ENCODE measurements at regions not wholly inside any gene's neighbourhood (a gene's known extent, or its start where the extent isn't known, plus 50 kb on each side); places are given as distances from the start of the nearest gene placed in this dataset.

DNA sequence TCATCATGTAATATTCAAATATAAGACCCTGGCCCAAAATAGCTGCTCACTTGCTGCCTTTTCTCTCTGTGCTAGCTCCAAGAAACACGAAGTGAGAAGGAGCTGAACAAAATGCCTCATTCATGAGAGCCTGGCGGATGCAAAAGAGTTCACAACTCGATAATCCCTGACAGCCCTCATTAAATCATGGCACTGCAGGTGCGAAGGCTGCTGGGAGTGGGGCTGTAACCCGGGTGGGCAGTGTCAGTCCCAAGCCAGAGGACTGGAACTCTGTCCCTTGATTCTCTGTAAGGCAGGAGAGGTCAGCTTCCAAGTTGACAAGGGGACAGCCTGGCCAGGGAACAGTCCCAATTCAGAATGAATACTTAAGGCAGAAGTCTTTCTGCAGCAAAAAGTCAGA is 318.5 kb downstream of the CDC5L start:
- Histone ChIP-seq H3K9me3 (no peaks in the 10 kb centered on the region), H3K27ac (no peak overlapping the region), H3K4me1 (no peaks in the 10 kb centered on the region), H3K36me3 (no peaks in the 10 kb centered on the region), H3K4me3 (no peak overlapping the region), H3K27me3 (replicated peaks in 1 of 7) (no peaks in the 10 kb centered on the region)
- DNase-seq, result no peak
- intact Hi-C loops (cut with DNase I; ENCODE audit: low total_unique reads), result no loop called here
- TF ChIP-seq POLR2AphosphoS5 (IDR thresholded peaks at IDR 0.05), result no peak
- TF ChIP-seq, protein P1, sequence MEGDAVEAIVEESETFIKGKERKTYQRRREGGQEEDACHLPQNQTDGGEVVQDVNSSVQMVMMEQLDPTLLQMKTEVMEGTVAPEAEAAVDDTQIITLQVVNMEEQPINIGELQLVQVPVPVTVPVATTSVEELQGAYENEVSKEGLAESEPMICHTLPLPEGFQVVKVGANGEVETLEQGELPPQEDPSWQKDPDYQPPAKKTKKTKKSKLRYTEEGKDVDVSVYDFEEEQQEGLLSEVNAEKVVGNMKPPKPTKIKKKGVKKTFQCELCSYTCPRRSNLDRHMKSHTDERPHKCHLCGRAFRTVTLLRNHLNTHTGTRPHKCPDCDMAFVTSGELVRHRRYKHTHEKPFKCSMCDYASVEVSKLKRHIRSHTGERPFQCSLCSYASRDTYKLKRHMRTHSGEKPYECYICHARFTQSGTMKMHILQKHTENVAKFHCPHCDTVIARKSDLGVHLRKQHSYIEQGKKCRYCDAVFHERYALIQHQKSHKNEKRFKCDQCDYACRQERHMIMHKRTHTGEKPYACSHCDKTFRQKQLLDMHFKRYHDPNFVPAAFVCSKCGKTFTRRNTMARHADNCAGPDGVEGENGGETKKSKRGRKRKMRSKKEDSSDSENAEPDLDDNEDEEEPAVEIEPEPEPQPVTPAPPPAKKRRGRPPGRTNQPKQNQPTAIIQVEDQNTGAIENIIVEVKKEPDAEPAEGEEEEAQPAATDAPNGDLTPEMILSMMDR (IDR thresholded peaks at IDR 0.05 in 8 of 11, conservative IDR thresholded peaks at IDR 0.05 in 3 of 11), result no peak
- TF ChIP-seq POLR2A (IDR thresholded peaks at IDR 0.05), result no peak
- 80 to 93% (median 85%) methylated on average over 5 of the region's 5 CpGs for WGBS, 5 donors

DNA sequence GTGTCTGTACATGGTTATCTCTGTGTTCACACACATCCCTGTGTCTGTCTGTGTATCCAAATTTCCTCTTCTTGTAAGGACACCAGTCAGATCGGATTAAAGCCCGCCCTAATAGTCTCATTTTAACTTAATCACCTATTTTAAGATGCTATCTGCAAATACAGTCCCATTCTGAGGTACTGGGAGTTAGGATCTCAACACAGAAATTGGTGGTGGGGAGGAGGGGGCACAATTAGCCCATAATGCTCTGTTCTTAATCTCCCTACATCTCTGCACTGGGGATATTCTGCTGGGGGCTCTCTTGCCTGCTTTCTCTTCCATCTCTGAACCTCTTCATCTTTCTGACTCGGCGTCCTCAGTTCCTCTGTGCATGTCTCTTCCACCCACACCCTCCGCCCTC is 320.7 kb downstream of the CDC5L start:
- no peaks in the 10 kb centered on the region for H3K9me3 ChIP-seq
- DNase-seq, result no peak
- H3K4me3 ChIP-seq, result no peak overlapping the region
- intact Hi-C loops (cut with DNase I; ENCODE audit: low total_unique reads), result no loop called here
- 85 to 92% (median 86%) methylated on average over 5 of the region's 5 CpGs for WGBS, 5 donors
- H3K36me3 ChIP-seq, result no peaks in the 10 kb centered on the region
- TF ChIP-seq POLR2A (IDR thresholded peaks at IDR 0.05) (no peak), POLR2AphosphoS5 (IDR thresholded peaks at IDR 0.05) (no peak)
- TF ChIP-seq, protein P1 (IDR thresholded peaks at IDR 0.05 in 8 of 11, conservative IDR thresholded peaks at IDR 0.05 in 3 of 11), result no peak
- no peaks in the 10 kb centered on the region for H3K27me3 ChIP-seq (replicated peaks in 1 of 7)
- H3K4me1 ChIP-seq, result no peaks in the 10 kb centered on the region
- no peak overlapping the region for H3K27ac ChIP-seq

DNA sequence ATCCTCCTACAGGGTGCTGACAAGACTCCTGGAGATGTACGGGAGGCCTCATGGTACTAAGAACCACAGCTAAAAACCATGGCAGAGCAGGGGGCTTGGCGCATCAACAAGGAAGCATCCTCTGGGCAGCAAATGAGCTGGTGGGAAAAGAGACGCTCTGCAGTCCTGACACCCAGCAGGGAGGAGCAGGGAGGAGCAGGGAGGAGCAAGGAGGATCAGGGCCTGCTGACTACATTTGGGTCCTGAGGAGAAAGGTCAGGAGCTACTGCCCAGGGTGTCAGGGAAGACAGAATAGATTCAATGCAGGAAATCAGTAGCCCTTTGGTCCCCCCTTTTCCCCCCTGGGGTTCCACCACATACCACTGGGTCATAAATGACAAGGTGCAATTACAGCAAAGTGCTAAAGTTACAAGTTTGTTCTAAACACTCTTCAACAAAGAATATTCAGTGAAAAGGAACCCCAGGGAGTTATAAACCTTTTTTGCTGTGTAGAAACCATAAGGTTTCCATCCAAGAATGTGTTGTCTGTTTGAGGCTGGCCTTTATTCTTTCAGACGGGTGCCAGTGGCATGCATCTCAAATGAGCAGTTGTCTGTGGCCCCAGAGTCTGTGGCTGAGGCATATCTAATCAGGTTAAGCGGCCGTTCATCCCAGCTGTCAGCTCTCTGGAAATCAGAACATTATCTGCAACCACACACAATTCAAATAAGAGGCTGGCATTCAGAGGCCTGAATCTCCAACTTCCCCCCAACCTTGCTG is 325.0 kb downstream of the CDC5L start:
- Histone ChIP-seq H3K36me3 (no peaks in the 10 kb centered on the region), H3K27me3 (replicated peaks in 1 of 7) (peaks cover 0 to 8% (median 0%) of the 10 kb centered on the region in 7 donors), H3K4me3 (no peak overlapping the region), H3K4me1 (no peaks in the 10 kb centered on the region), H3K9me3 (no peaks in the 10 kb centered on the region), H3K27ac (no peak overlapping the region)
- WGBS, 5 donors, result 88 to 93% (median 90%) methylated on average over 6 of the region's 6 CpGs
- intact Hi-C loops (cut with DNase I; ENCODE audit: low total_unique reads), result no loop called here
- TF ChIP-seq POLR2AphosphoS5 (IDR thresholded peaks at IDR 0.05) (no peak), POLR2A (IDR thresholded peaks at IDR 0.05) (no peak)
- TF ChIP-seq, protein P1 (IDR thresholded peaks at IDR 0.05 in 8 of 11, conservative IDR thresholded peaks at IDR 0.05 in 3 of 11), result no peak
- no peak for DNase-seq

DNA sequence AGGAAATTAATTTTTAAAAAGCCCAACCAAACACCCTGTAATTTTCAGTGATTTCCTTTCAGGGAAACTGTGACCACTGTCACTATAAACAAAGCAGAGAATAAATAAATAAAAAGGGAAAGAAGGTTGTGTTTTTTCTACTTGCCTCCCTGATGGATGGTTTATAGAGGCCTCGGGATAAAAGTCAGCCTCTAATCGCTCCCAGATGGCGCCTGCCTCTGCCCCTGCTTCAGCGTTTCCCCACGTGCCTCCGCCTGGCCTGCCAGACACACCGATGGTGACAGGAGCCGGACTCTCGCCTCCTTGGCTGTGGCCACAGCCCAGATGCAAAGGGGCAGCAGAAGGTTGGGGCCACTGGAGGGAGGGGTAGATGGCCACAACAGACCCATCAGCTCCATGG is 327.7 kb downstream of the CDC5L start:
- TF ChIP-seq POLR2AphosphoS5 (IDR thresholded peaks at IDR 0.05), result no peak
- TF ChIP-seq, protein P1 (IDR thresholded peaks at IDR 0.05 in 8 of 11, conservative IDR thresholded peaks at IDR 0.05 in 3 of 11), result no peak
- no peak for TF ChIP-seq POLR2A (IDR thresholded peaks at IDR 0.05)
- WGBS, 5 donors, result 84 to 92% (median 90%) methylated on average over 9 of the region's 9 CpGs
- DNase-seq, result no peak
- peaks cover 0 to 8% (median 0%) of the 10 kb centered on the region in 7 donors for H3K27me3 ChIP-seq (replicated peaks in 1 of 7)
- H3K36me3 ChIP-seq, result no peaks in the 10 kb centered on the region
- no peaks in the 10 kb centered on the region for H3K4me1 ChIP-seq
- no peak overlapping the region for H3K4me3 ChIP-seq
- no peaks in the 10 kb centered on the region for H3K9me3 ChIP-seq
- intact Hi-C loops (cut with DNase I; ENCODE audit: low total_unique reads), result no loop called here
- H3K27ac ChIP-seq, result no peak overlapping the region
